Gastrocnemius medialis (tissue), 4 donors: ENCODE measurements at regions not wholly inside any gene's neighbourhood (a gene's known extent, or its start where the extent isn't known, plus 50 kb on each side); places are given as distances from the start of the nearest gene placed in this dataset.
"Not testable (repeated sequence)": the region's sequence is repeated elsewhere in the genome, so short reads cannot be mapped to it uniquely, and the experiment has no call there.

Experiments
- CTCF ChIP-seq, 5 experiments: fragments of 450-650 bp in 3 of 5; fragments of 200-600 bp in 2 of 5; sonication (generic) in 2 of 5; IDR thresholded peaks in 4 of 5; conservative IDR thresholded peaks in 1 of 5; 1 replicate in 4 of 5; 2 replicates in 1 of 5; pipeline ENCODE4 v1.5.1; 2016 to 2019; ENCODE audit warnings: antibody characterized with exemption in 5 of 5, mild to moderate bottlenecking in 3 of 5, moderate library complexity in 3 of 5
- POLR2A ChIP-seq, 2 donors: fragments of 450-650 bp; IDR thresholded peaks; one replicate each; pipeline ENCODE4 v1.6.1; 2017; ENCODE audit warnings: antibody characterized with exemption in 2 of 2, mild to moderate bottlenecking in 2 of 2, moderate library complexity in 2 of 2

- not testable (repeated sequence) for TF ChIP-seq CTCF (IDR thresholded peaks at IDR 0.05 in 4 of 5, conservative IDR thresholded peaks at IDR 0.05 in 1 of 5); POLR2A (IDR thresholded peaks at IDR 0.05)
These were observed 1172.4 kb upstream of the ADGRB3 start for GRCh38 chr6:67462725-67463124.
